ENCODE measurements at regions not wholly inside any gene's neighbourhood (a gene's known extent, or its start where the extent isn't known, plus 50 kb on each side); places are given as distances from the start of the nearest gene placed in this dataset.

GRCh38 chr5:34530637-34531036 is 125.5 kb upstream of the RAI14 start:
- TF ChIP-seq, protein P1, sequence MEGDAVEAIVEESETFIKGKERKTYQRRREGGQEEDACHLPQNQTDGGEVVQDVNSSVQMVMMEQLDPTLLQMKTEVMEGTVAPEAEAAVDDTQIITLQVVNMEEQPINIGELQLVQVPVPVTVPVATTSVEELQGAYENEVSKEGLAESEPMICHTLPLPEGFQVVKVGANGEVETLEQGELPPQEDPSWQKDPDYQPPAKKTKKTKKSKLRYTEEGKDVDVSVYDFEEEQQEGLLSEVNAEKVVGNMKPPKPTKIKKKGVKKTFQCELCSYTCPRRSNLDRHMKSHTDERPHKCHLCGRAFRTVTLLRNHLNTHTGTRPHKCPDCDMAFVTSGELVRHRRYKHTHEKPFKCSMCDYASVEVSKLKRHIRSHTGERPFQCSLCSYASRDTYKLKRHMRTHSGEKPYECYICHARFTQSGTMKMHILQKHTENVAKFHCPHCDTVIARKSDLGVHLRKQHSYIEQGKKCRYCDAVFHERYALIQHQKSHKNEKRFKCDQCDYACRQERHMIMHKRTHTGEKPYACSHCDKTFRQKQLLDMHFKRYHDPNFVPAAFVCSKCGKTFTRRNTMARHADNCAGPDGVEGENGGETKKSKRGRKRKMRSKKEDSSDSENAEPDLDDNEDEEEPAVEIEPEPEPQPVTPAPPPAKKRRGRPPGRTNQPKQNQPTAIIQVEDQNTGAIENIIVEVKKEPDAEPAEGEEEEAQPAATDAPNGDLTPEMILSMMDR (conservative IDR thresholded peaks at IDR 0.05 in 1 of 2, IDR thresholded peaks at IDR 0.05 in 1 of 2; ENCODE audit: extremely low read depth in 1 of 2, insufficient read depth in 1 of 2, low read depth in 1 of 2, low read length in 2 of 2): no peak
- no peak for TF ChIP-seq EZH2 (IDR thresholded peaks at IDR 0.05; ENCODE audit: borderline replicate concordance, low read length)
